H1 (cell line): ENCODE measurements at regions not wholly inside any gene's neighbourhood (a gene's known extent, or its start where the extent isn't known, plus 50 kb on each side); places are given as distances from the start of the nearest gene placed in this dataset.

ENCODE experiments used
- CTCF ChIA-PET: fragments of 300-600 bp; sonication (Branson Sonifier 250); formaldehyde crosslinking; loops from one replicate; lab custom pipeline; 2021; ENCODE audit not compliant: partially characterized antibody; lab: Charles Lee
- POLR2A ChIA-PET: fragments of 300-600 bp; sonication (Branson Sonifier 250); formaldehyde crosslinking; loops from one replicate; lab custom pipeline; 2021; ENCODE audit warnings: inconsistent platforms; ENCODE audit not compliant: partially characterized antibody; lab: Charles Lee
- DNase-seq, 2 experiments: peaks; one replicate each; pipeline versions ENCODE4 v3.0.0 to v3.0.0-alpha.2; 2010 to 2022; ENCODE audit warnings: low spot score in 2 of 2, low read depth in 1 of 2, mixed read lengths in 1 of 2
- FAIRE-seq: peaks from 2 replicates; lab custom pipeline; 2011; peaks lifted over from hg19 to GRCh38; lab: Jason Lieb, UNC
- H2AFZ ChIP-seq: 2 replicates; pipeline ENCODE4 v1.8.1; 2012; ENCODE audit warnings: low read length, inconsistent platforms
- H2AK5ac ChIP-seq: 2 replicates; pipeline ENCODE4 v1.6.1; 2013; ENCODE audit warnings: low read depth, low read length
- H2BK120ac ChIP-seq: replicated peaks from 2 replicates; pipeline ENCODE3; 2013; ENCODE audit warnings: low read depth, low read length, inconsistent platforms
- H2BK12ac ChIP-seq: 2 replicates; pipeline ENCODE4 v1.6.1; 2013; ENCODE audit warnings: low read depth, low read length
- H2BK15ac ChIP-seq: 2 replicates; pipeline ENCODE4 v1.6.1; 2013; ENCODE audit warnings: low read length
- H2BK20ac ChIP-seq: 2 replicates; pipeline ENCODE4 v1.6.1; 2013; ENCODE audit warnings: low read length
- H2BK5ac ChIP-seq: 2 replicates; pipeline ENCODE4 v1.6.1; 2013; ENCODE audit warnings: low read depth, low read length
- H3K14ac ChIP-seq: 2 replicates; pipeline ENCODE4 v1.6.1; 2013; ENCODE audit warnings: inconsistent platforms; ENCODE audit not compliant: insufficient read length
- H3K18ac ChIP-seq: 2 replicates; pipeline ENCODE4 v1.6.1; 2013; ENCODE audit warnings: low read length; ENCODE audit errors: extremely low read depth
- H3K23ac ChIP-seq: 2 replicates; pipeline ENCODE4 v1.6.1; 2013; ENCODE audit warnings: inconsistent platforms; ENCODE audit not compliant: insufficient read length
- H3K23me2 ChIP-seq: 2 replicates; pipeline ENCODE4 v1.6.1; 2013; ENCODE audit warnings: low read depth, low read length
- H3K27ac ChIP-seq: 2 replicates; pipeline ENCODE4 v1.6.1; 2011; ENCODE audit warnings: low read depth, low read length, inconsistent platforms
- H3K27me3 ChIP-seq, 4 experiments: replicated peaks in 1 of 4; 1 replicate in 1 of 4; 2 replicates in 3 of 4; pipeline versions ENCODE4 v1.6.1 to v1.8.1; 2011 to 2013; ENCODE audit warnings: low read length in 3 of 4, mild to moderate bottlenecking in 3 of 4, inconsistent platforms in 2 of 4, mixed read lengths in 2 of 4, moderate library complexity in 1 of 4; ENCODE audit not compliant: control insufficient read depth in 3 of 4, insufficient read depth in 3 of 4; ENCODE audit errors: extremely low read depth in 1 of 4
- H3K36me3 ChIP-seq, 4 experiments: 2 replicates each; pipeline versions ENCODE4 v1.6.1 to v1.8.1; 2011 to 2013; ENCODE audit warnings: mild to moderate bottlenecking in 4 of 4, low read length in 3 of 4, moderate library complexity in 2 of 4, control low read depth in 1 of 4, inconsistent platforms in 1 of 4; ENCODE audit not compliant: insufficient read depth in 4 of 4, control insufficient read depth in 2 of 4
- H3K4ac ChIP-seq: replicated peaks from 2 replicates; pipeline ENCODE3; 2013; ENCODE audit warnings: low read length, low read depth, mixed read lengths, inconsistent platforms; ENCODE audit not compliant: insufficient read length
- H3K4me1 ChIP-seq, 4 experiments: replicated peaks in 1 of 4; 1 replicate in 1 of 4; 2 replicates in 3 of 4; pipeline versions ENCODE4 v1.6.1 to v1.8.1; 2011 to 2013; ENCODE audit warnings: low read length in 3 of 4, inconsistent platforms in 2 of 4, mixed read lengths in 1 of 4; ENCODE audit not compliant: insufficient read depth in 4 of 4, control insufficient read depth in 3 of 4
- H3K4me2 ChIP-seq, 2 experiments: 2 replicates each; pipeline versions ENCODE4 v1.6.1 to v1.8.1; 2011 to 2013; ENCODE audit warnings: low read depth in 2 of 2, low read length in 2 of 2, control low read depth in 1 of 2, inconsistent platforms in 1 of 2, mild to moderate bottlenecking in 1 of 2; ENCODE audit not compliant: insufficient read depth in 1 of 2
- H3K4me3 ChIP-seq, 4 experiments: fragments of 200-600, 300-600 bp in 1 of 4; sonication (generic), shearing (Covaris generic), sonication (Bioruptor Twin) in 1 of 4; 2 replicates each; pipeline versions ENCODE4 v1.5.1 to v1.8.1; 2011 to 2016; ENCODE audit warnings: low read length in 4 of 4, low read depth in 3 of 4, control low read depth in 2 of 4, inconsistent platforms in 2 of 4, mild to moderate bottlenecking in 2 of 4, mixed read lengths in 1 of 4, moderate library complexity in 1 of 4; ENCODE audit not compliant: insufficient read depth in 2 of 4; ENCODE audit errors: extremely low read depth in 1 of 4
- H3K56ac ChIP-seq: replicated peaks from 2 replicates; pipeline ENCODE3; 2013; ENCODE audit warnings: low read depth, mild to moderate bottlenecking, mixed read lengths, low read length, inconsistent platforms; ENCODE audit not compliant: insufficient read length
- H3K79me1 ChIP-seq: 2 replicates; pipeline ENCODE4 v1.6.1; 2013; ENCODE audit warnings: low read depth, low read length, control low read depth
- H3K79me2 ChIP-seq, 2 experiments: 2 replicates each; pipeline versions ENCODE4 v1.6.1 to v1.8.1; 2012 to 2013; ENCODE audit warnings: low read length in 2 of 2, mild to moderate bottlenecking in 2 of 2, inconsistent platforms in 1 of 2; ENCODE audit not compliant: insufficient read depth in 2 of 2, control insufficient read depth in 1 of 2
- H3K9ac ChIP-seq, 4 experiments: replicated peaks in 1 of 4; 1 replicate in 1 of 4; 2 replicates in 3 of 4; pipeline versions ENCODE4 v1.6.1 to v1.8.1; 2011 to 2013; ENCODE audit warnings: low read depth in 3 of 4, low read length in 3 of 4, control low read depth in 2 of 4, mild to moderate bottlenecking in 2 of 4, moderate library complexity in 2 of 4, inconsistent platforms in 1 of 4; ENCODE audit errors: extremely low read depth in 1 of 4
- H3K9me3 ChIP-seq, 2 experiments: 2 replicates each; pipeline versions ENCODE4 v1.6.1 to v1.8.1; 2012 to 2013; ENCODE audit warnings: mild to moderate bottlenecking in 2 of 2, moderate library complexity in 2 of 2, control low read depth in 1 of 2, inconsistent platforms in 1 of 2, low read depth in 1 of 2, low read length in 1 of 2, mixed read lengths in 1 of 2; ENCODE audit not compliant: insufficient read depth in 2 of 2
- H4K20me1 ChIP-seq, 2 experiments: replicated peaks in 1 of 2; 2 replicates each; pipeline versions ENCODE3 to v1.8.1; 2011 to 2013; ENCODE audit warnings: inconsistent platforms in 2 of 2, low read length in 2 of 2, mild to moderate bottlenecking in 1 of 2; ENCODE audit not compliant: insufficient read depth in 2 of 2, control insufficient read depth in 1 of 2
- H4K5ac ChIP-seq: 2 replicates; pipeline ENCODE4 v1.6.1; 2013; ENCODE audit warnings: low read length, low read depth, mixed read lengths, inconsistent platforms; ENCODE audit not compliant: insufficient read length
- H4K8ac ChIP-seq: 2 replicates; pipeline ENCODE4 v1.8.0; 2013; ENCODE audit warnings: mild to moderate bottlenecking, moderate library complexity, low read length, inconsistent platforms; ENCODE audit not compliant: insufficient read depth; ENCODE audit errors: extremely low read depth
- H4K91ac ChIP-seq: replicated peaks from 2 replicates; pipeline ENCODE3; 2013; ENCODE audit warnings: low read length, mixed read lengths, inconsistent platforms; ENCODE audit not compliant: insufficient read length
- ASH2L ChIP-seq: fragments of 200-600, 300-600 bp; sonication (generic); IDR thresholded peaks from one replicate; pipeline ENCODE4 v1.7.1; 2017; ENCODE audit warnings: low read length
- EZH2 ChIP-seq: fragments of 200-600 bp; sonication (generic); IDR thresholded peaks from 2 replicates; pipeline ENCODE4 v1.7.1; 2012; ENCODE audit warnings: low read depth, mild to moderate bottlenecking, moderate library complexity, low read length, inconsistent platforms; ENCODE audit not compliant: severe bottlenecking
- FOSL1 ChIP-seq: IDR thresholded peaks from 2 replicates; pipeline ENCODE4 v1.6.1; 2011; ENCODE audit warnings: mild to moderate bottlenecking, low read depth, low read length, moderate library complexity; ENCODE audit not compliant: insufficient read depth
- KDM4A ChIP-seq: IDR thresholded peaks from one replicate; pipeline ENCODE4 v1.7.1; 2012; ENCODE audit warnings: low read depth, mild to moderate bottlenecking, moderate library complexity, low read length, inconsistent platforms; ENCODE audit not compliant: severe bottlenecking
- MAFK ChIP-seq: IDR thresholded peaks from 2 replicates; pipeline ENCODE4 v1.6.1; 2012; ENCODE audit warnings: low read depth, mild to moderate bottlenecking, improper control_type of control experiment, low read length
- NRF1 ChIP-seq: IDR thresholded peaks from 2 replicates; pipeline ENCODE4 v1.6.1; 2011; ENCODE audit warnings: mild to moderate bottlenecking, low read depth, low read length, improper control_type of control experiment
- WGBS, 2 experiments: shearing (Covaris generic) in 1 of 2; methylation state at CpG; one replicate each; pipeline versions ENCODE4 v1.1.6 to v1.1.7; 2013 to 2015; ENCODE audit warnings: low lambda C conversion rate in 2 of 2, mixed read lengths in 2 of 2, inconsistent platforms in 1 of 2, low coverage in 1 of 2, missing lambda C conversion rate in 1 of 2; ENCODE audit not compliant: insufficient replicate concordance in 2 of 2, insufficient coverage in 1 of 2, insufficient read length in 1 of 2; ENCODE audit errors: extremely low coverage in 1 of 2, missing lambda C conversion rate in 1 of 2; 5-methylcytosine and 5-hydroxymethylcytosine counted together

- Histone ChIP-seq H2BK15ac (no peak overlapping the region), H3K36me3 (no peaks in the 10 kb centered on the region; a peak in 1 of 8 replicates), H3K23ac (no peak overlapping the region), H3K4me3 (no peak overlapping the region), H3K23me2 (no peaks in the 10 kb centered on the region), H4K20me1 (no peaks in the 10 kb centered on the region), H3K56ac (no peak overlapping the region), H3K4me2 (no peak overlapping the region), H3K18ac (no peak overlapping the region), H3K79me1 (peaks cover 11% of the 10 kb centered on the region; the same call in 1 of the 2 replicates), H2BK120ac (no peak overlapping the region), H3K9ac (no peak overlapping the region), H3K27me3 (no peaks in the 10 kb centered on the region), H3K14ac (no peak overlapping the region), H4K91ac (no peak overlapping the region), H3K9me3 (no peaks in the 10 kb centered on the region; a peak in 1 of 4 replicates), H2AFZ (no peak overlapping the region), H2BK20ac (no peak overlapping the region), H2AK5ac (no peak overlapping the region), H2BK5ac (no peak overlapping the region), H4K5ac (no peak overlapping the region), H3K27ac (no peak overlapping the region), H3K79me2 (peaks cover 0 to 34% of the 10 kb centered on the region in 2 experiments; a peak in 2 of 4 replicates), H3K4ac (no peak overlapping the region), H2BK12ac (no peak overlapping the region), H4K8ac (no peak overlapping the region), H3K4me1 (no peaks in the 10 kb centered on the region)
- no peak for DNase-seq
- ChIA-PET CTCF (interaction anchor here (1.1 to 1.5 kb wide), 2 partner anchors 8 to 17 kb away, joined by 3 to 6 read pairs; no protein-coding TSS in a partner anchor), POLR2A (interaction anchor here (0.5 to 0.6 kb wide), 2 partner anchors 18 to 331 kb away, joined by 3 read pairs; no protein-coding TSS in a partner anchor)
- no peak for TF ChIP-seq FOSL1
- TF ChIP-seq NRF1, result no peak
- TF ChIP-seq MAFK, result no peak
- TF ChIP-seq EZH2, result no peak
- TF ChIP-seq KDM4A, result no peak
- TF ChIP-seq ASH2L, result no peak
- WGBS, 2 experiments, result 87 to 100% methylated on average over 1 to 2 of the region's 2 CpGs
- FAIRE-seq, result no peak
Measured at GRCh38 chr14:89473569-89473968, 56.5 kb upstream of the FOXN3 start.
